NCI-H2227 (cell line): ENCODE measurements at regions not wholly inside any gene's neighbourhood (a gene's known extent, or its start where the extent isn't known, plus 50 kb on each side); places are given as distances from the start of the nearest gene placed in this dataset.
A peak's percentile ranks its signal among the peaks of the same experiment; 100 is the strongest.
"Not testable (repeated sequence)": the region's sequence is repeated elsewhere in the genome, so short reads cannot be mapped to it uniquely, and the experiment has no call there.

ENCODE experiments used
- DNase-seq: peaks from one replicate; lab custom pipeline; 2025; ENCODE audit not compliant: unreplicated experiment; lab: John Stamatoyannopoulos, UW

GRCh38 chr3:139095803-139096466, 51.2 kb upstream of the PRR23C start:
- no peak for DNase-seq

- DNase-seq: no peak
These were observed 52.0 kb upstream of the PRR23C start for GRCh38 chr3:139096670-139097069.

GRCh38 chr3:139098391-139098790, 53.7 kb upstream of the PRR23C start:
- DNase-seq: no peak

GRCh38 chr3:139099968-139100817, 55.5 kb upstream of the PRR23C start:
- DNase-seq: no peak

GRCh38 chr3:139100821-139101220, 56.1 kb upstream of the PRR23C start:
- DNase-seq: no peak

- DNase-seq: no peak
These were observed 56.7 kb upstream of the PRR23C start for GRCh38 chr3:139101396-139101795.

GRCh38 chr3:139103484-139103883, 58.8 kb upstream of the PRR23C start:
- no peak for DNase-seq

GRCh38 chr3:139104062-139104461, 59.4 kb upstream of the PRR23C start:
- DNase-seq: no peak

- DNase-seq: no peak
These were observed 60.5 kb upstream of the PRR23C start for GRCh38 chr3:139105154-139105702.

- no peak for DNase-seq
These were observed 61.6 kb upstream of the PRR23C start for GRCh38 chr3:139106013-139106932.

- no peak for DNase-seq
These were observed 62.9 kb upstream of the PRR23C start for GRCh38 chr3:139107424-139108252.

GRCh38 chr3:139108253-139108969, 63.7 kb upstream of the PRR23C start:
- no peak for DNase-seq

- DNase-seq: no peak
These were observed 64.6 kb upstream of the PRR23C start for GRCh38 chr3:139109271-139109670.

- no peak for DNase-seq
These were observed 65.6 kb upstream of the PRR23C start for GRCh38 chr3:139110072-139110830.

- DNase-seq: not testable (repeated sequence)
These were observed 66.2 kb upstream of the PRR23C start for GRCh38 chr3:139110929-139111328.

GRCh38 chr3:139111392-139112229, 66.9 kb upstream of the PRR23C start:
- peak; percentile 62 for DNase-seq

- no peak for DNase-seq
These were observed 67.5 kb upstream of the PRR23C start for GRCh38 chr3:139112230-139112558.
